GM12878 (cell line): ENCODE measurements at regions not wholly inside any gene's neighbourhood (a gene's known extent, or its start where the extent isn't known, plus 50 kb on each side); places are given as distances from the start of the nearest gene placed in this dataset.

Source experiments
- BACH1 ChIP-seq: fragments of 450-650 bp; IDR thresholded peaks from 2 replicates; pipeline ENCODE4 v1.6.1; 2017; ENCODE audit warnings: mild to moderate bottlenecking, borderline replicate concordance
- BCL11A ChIP-seq: IDR thresholded peaks from 2 replicates; pipeline ENCODE4 v1.6.1; 2011; ENCODE audit warnings: low read depth, low read length
- BMI1 ChIP-seq: fragments of 450-650 bp; IDR thresholded peaks from 2 replicates; pipeline ENCODE4 v1.6.1; 2016; ENCODE audit warnings: mild to moderate bottlenecking, moderate library complexity, borderline replicate concordance
- EP300 ChIP-seq, 2 experiments: fragments of 150-350 bp in 1 of 2; IDR thresholded peaks; 2 replicates each; pipeline ENCODE4 v1.6.1; 2011 to 2012; ENCODE audit warnings: low read depth in 2 of 2, low read length in 2 of 2, borderline replicate concordance in 1 of 2, improper control_type of control experiment in 1 of 2, inconsistent platforms in 1 of 2; ENCODE audit not compliant: control insufficient read depth in 1 of 2
- FOXM1 ChIP-seq: IDR thresholded peaks from 2 replicates; pipeline ENCODE4 v1.6.1; 2012; ENCODE audit warnings: low read depth, mild to moderate bottlenecking, inconsistent platforms, low read length, moderate library complexity
- IKZF2 ChIP-seq, 2 experiments: fragments of 450-650 bp; IDR thresholded peaks; 2 replicates each; pipeline ENCODE4 v1.6.1; 2017; ENCODE audit warnings: mild to moderate bottlenecking in 2 of 2, moderate library complexity in 2 of 2
- JUND ChIP-seq: IDR thresholded peaks from 2 replicates; pipeline ENCODE4 v1.6.1; 2012; ENCODE audit warnings: low read depth, mild to moderate bottlenecking, low read length, improper control_type of control experiment, moderate library complexity
- MYB ChIP-seq: fragments of 150-350 bp; IDR thresholded peaks from 2 replicates; pipeline ENCODE4 v1.6.1; 2014; ENCODE audit warnings: mild to moderate bottlenecking, low read depth, low read length, borderline replicate concordance
- RAD51 ChIP-seq: fragments of 450-650 bp; IDR thresholded peaks from 2 replicates; pipeline ENCODE4 v1.6.1; 2016; ENCODE audit warnings: moderate library complexity, mild to moderate bottlenecking, inconsistent platforms
- RFX5 ChIP-seq: IDR thresholded peaks from 2 replicates; pipeline ENCODE4 v1.6.1; 2011; ENCODE audit warnings: low read depth, low read length, improper control_type of control experiment
- SIN3A ChIP-seq: IDR thresholded peaks from 2 replicates; pipeline ENCODE4 v1.6.1; 2012; ENCODE audit warnings: low read depth, low read length, improper control_type of control experiment
- SREBF1 ChIP-seq: IDR thresholded peaks from 2 replicates; pipeline ENCODE4 v1.6.1; 2012; ENCODE audit warnings: mild to moderate bottlenecking, low read length
- SRF ChIP-seq, 2 experiments: IDR thresholded peaks; 2 replicates each; pipeline ENCODE4 v1.6.1; 2011; ENCODE audit warnings: low read depth in 2 of 2, low read length in 2 of 2, mild to moderate bottlenecking in 1 of 2, moderate library complexity in 1 of 2
- STAT3 ChIP-seq: IDR thresholded peaks from 2 replicates; pipeline ENCODE4 v1.6.1; 2011; ENCODE audit warnings: low read depth, low read length, improper control_type of control experiment
- SUPT20H ChIP-seq: IDR thresholded peaks from 2 replicates; pipeline ENCODE4 v1.6.1; 2011; ENCODE audit warnings: low read depth, mild to moderate bottlenecking, low read length, moderate library complexity, borderline replicate concordance; ENCODE audit not compliant: control insufficient read depth
- TBL1XR1 ChIP-seq: IDR thresholded peaks from 2 replicates; pipeline ENCODE4 v1.6.1; 2012; ENCODE audit warnings: low read depth, low read length, improper control_type of control experiment
- TCF3 ChIP-seq: IDR thresholded peaks from 2 replicates; pipeline ENCODE4 v1.6.1; 2012; ENCODE audit warnings: low read depth, mild to moderate bottlenecking, low read length, borderline replicate concordance; ENCODE audit not compliant: insufficient read depth
- ZNF274 ChIP-seq: IDR thresholded peaks from one replicate; pipeline ENCODE4 v1.8.0; 2011; ENCODE audit not compliant: insufficient read length, insufficient read depth
- TF ChIP-seq, protein P1 (sequence below): fragments of 150-350 bp; IDR thresholded peaks from 2 replicates; pipeline ENCODE4 v1.6.1; 2014; ENCODE audit warnings: mild to moderate bottlenecking, low read depth, low read length
- TF ChIP-seq, protein P2 (sequence below): fragments of 450-650 bp; formaldehyde crosslinking; IDR thresholded peaks from 2 replicates; pipeline ENCODE4 v1.4.0; 2022; ENCODE audit warnings: mild to moderate bottlenecking, moderate library complexity
- TF ChIP-seq, protein P3 (sequence below): IDR thresholded peaks from 2 replicates; pipeline ENCODE4 v1.6.1; 2012; ENCODE audit warnings: low read depth, low read length, improper control_type of control experiment
- TF ChIP-seq, protein P4 (sequence below): fragments of 450-650 bp; IDR thresholded peaks from 2 replicates; pipeline ENCODE4 v1.6.1; 2016; ENCODE audit warnings: mild to moderate bottlenecking
- TF ChIP-seq, protein P5 (sequence below): IDR thresholded peaks from 2 replicates; pipeline ENCODE4 v1.6.1; 2012; ENCODE audit warnings: low read length, inconsistent platforms

DNA sequence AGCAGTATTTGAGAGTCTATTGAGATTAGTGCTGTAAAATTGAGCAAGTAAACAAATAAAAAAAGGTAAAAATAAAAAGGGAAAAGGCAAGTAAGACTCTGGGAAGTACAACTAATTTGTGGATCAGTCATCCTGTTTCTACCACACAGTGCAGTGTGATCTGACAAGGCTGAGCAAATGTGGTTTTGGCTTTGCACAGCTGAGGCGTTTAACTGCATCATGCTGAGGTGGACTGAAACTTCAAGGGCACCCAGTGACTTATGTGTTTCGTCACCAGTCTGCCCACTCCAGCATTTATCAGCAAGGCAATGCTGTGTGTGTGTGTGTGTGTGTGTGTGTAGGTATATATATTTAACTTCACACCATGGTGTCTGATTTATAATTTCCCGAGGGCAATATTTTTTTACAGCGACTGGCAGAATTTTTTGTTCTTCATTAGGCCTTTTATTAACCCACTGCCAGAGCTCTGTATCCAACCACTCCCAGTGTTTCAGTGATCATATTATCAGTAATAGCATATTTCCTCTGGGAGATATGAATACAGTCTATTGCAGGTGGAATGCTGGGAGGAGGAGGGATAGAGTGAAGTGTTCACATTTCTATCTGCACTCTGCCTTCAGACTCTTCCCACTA, 131.5 kb upstream of the SATB1 start (continued):
- TF ChIP-seq, protein P1, sequence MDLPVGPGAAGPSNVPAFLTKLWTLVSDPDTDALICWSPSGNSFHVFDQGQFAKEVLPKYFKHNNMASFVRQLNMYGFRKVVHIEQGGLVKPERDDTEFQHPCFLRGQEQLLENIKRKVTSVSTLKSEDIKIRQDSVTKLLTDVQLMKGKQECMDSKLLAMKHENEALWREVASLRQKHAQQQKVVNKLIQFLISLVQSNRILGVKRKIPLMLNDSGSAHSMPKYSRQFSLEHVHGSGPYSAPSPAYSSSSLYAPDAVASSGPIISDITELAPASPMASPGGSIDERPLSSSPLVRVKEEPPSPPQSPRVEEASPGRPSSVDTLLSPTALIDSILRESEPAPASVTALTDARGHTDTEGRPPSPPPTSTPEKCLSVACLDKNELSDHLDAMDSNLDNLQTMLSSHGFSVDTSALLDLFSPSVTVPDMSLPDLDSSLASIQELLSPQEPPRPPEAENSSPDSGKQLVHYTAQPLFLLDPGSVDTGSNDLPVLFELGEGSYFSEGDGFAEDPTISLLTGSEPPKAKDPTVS: no peak
- TF ChIP-seq, protein P2, sequence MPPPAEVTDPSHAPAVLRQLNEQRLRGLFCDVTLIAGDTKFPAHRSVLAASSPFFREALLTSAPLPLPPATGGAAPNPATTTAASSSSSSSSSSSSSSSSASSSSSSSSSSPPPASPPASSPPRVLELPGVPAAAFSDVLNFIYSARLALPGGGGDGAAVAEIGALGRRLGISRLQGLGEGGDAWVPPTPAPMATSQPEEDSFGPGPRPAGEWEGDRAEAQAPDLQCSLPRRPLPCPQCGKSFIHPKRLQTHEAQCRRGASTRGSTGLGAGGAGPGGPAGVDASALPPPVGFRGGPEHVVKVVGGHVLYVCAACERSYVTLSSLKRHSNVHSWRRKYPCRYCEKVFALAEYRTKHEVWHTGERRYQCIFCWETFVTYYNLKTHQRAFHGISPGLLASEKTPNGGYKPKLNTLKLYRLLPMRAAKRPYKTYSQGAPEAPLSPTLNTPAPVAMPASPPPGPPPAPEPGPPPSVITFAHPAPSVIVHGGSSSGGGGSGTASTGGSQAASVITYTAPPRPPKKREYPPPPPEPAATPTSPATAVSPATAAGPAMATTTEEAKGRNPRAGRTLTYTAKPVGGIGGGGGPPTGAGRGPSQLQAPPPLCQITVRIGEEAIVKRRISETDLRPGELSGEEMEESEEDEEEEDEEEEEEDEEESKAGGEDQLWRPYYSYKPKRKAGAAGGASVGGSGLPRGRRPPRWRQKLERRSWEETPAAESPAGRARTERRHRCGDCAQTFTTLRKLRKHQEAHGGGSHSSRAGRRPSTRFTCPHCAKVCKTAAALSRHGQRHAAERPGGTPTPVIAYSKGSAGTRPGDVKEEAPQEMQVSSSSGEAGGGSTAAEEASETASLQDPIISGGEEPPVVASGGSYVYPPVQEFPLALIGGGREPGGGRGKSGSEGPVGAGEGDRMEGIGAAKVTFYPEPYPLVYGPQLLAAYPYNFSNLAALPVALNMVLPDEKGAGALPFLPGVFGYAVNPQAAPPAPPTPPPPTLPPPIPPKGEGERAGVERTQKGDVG: no peak
- TF ChIP-seq EP300 (IDR thresholded peaks at IDR 0.05; ENCODE audit: borderline replicate concordance in 1 of 2, control insufficient read depth in 1 of 2, low read depth in 2 of 2, low read length in 2 of 2): peak; percentile 11 to 64; a peak in 2 of 4 replicates
- TF ChIP-seq MYB: no peak
- TF ChIP-seq TCF3: peak; percentile 63; the same call in 1 of the 2 replicates
- TF ChIP-seq IKZF2 (IDR thresholded peaks at IDR 0.05): peak; percentile 47 to 56; a peak in 3 of 4 replicates
- TF ChIP-seq ZNF274: no peak
- TF ChIP-seq, protein P3, sequence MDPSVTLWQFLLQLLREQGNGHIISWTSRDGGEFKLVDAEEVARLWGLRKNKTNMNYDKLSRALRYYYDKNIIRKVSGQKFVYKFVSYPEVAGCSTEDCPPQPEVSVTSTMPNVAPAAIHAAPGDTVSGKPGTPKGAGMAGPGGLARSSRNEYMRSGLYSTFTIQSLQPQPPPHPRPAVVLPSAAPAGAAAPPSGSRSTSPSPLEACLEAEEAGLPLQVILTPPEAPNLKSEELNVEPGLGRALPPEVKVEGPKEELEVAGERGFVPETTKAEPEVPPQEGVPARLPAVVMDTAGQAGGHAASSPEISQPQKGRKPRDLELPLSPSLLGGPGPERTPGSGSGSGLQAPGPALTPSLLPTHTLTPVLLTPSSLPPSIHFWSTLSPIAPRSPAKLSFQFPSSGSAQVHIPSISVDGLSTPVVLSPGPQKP: no peak
- TF ChIP-seq SIN3A: no peak
- no peak for TF ChIP-seq BACH1
- no peak for TF ChIP-seq BMI1
- no peak for TF ChIP-seq STAT3
- no peak for TF ChIP-seq JUND
- no peak for TF ChIP-seq SREBF1
- no peak for TF ChIP-seq TBL1XR1
- TF ChIP-seq, protein P4, sequence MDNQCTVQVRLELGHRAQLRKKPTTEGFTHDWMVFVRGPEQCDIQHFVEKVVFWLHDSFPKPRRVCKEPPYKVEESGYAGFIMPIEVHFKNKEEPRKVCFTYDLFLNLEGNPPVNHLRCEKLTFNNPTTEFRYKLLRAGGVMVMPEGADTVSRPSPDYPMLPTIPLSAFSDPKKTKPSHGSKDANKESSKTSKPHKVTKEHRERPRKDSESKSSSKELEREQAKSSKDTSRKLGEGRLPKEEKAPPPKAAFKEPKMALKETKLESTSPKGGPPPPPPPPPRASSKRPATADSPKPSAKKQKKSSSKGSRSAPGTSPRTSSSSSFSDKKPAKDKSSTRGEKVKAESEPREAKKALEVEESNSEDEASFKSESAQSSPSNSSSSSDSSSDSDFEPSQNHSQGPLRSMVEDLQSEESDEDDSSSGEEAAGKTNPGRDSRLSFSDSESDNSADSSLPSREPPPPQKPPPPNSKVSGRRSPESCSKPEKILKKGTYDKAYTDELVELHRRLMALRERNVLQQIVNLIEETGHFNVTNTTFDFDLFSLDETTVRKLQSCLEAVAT: no peak
- no peak for TF ChIP-seq RFX5
- TF ChIP-seq FOXM1: no peak
- TF ChIP-seq BCL11A: peak; percentile 75
- no peak for TF ChIP-seq RAD51
- TF ChIP-seq, protein P5, sequence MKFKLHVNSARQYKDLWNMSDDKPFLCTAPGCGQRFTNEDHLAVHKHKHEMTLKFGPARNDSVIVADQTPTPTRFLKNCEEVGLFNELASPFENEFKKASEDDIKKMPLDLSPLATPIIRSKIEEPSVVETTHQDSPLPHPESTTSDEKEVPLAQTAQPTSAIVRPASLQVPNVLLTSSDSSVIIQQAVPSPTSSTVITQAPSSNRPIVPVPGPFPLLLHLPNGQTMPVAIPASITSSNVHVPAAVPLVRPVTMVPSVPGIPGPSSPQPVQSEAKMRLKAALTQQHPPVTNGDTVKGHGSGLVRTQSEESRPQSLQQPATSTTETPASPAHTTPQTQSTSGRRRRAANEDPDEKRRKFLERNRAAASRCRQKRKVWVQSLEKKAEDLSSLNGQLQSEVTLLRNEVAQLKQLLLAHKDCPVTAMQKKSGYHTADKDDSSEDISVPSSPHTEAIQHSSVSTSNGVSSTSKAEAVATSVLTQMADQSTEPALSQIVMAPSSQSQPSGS: 0 out of 2 replicates have a peak, but pooled peaks have one; percentile 28
- TF ChIP-seq SRF (IDR thresholded peaks at IDR 0.05; ENCODE audit: low read depth in 2 of 2, low read length in 2 of 2): no peak
- no peak for TF ChIP-seq SUPT20H
